GM12878 (cell line): ENCODE measurements at regions not wholly inside any gene's neighbourhood (a gene's known extent, or its start where the extent isn't known, plus 50 kb on each side); places are given as distances from the start of the nearest gene placed in this dataset.

Experiments
- ATAC-seq: fragments of 200-7000 bp; cut with Tn5 transposase; 3 replicates; pipeline ENCODE4 v1.9.1; 2020; ENCODE audit warnings: mild to moderate bottlenecking, moderate library complexity
- BruUV-seq: library from RNA; stranded (reverse); fragments of 400-500 nt; replicated peaks from 2 replicates; lab custom pipeline; 2021; lab: Mats Ljungman, UMichigan
- CTCF ChIA-PET: fragments of 300-600 bp; sonication (Branson Sonifier 250); formaldehyde crosslinking; extraction: SDS; loops from one replicate; lab custom pipeline; 2021; ENCODE audit warnings: inconsistent platforms; lab: Yijun Ruan, JAX
- POLR2A ChIA-PET: fragments of 350-600 bp; formaldehyde crosslinking; extraction: SDS; loops from one replicate; lab custom pipeline; 2021; ENCODE audit warnings: inconsistent platforms; lab: Charles Lee
- RAD21 ChIA-PET: fragments of 300-600 bp; sonication (Branson Sonifier 250); formaldehyde crosslinking; loops from one replicate; lab custom pipeline; 2023; ENCODE audit warnings: antibody characterized with exemption; ENCODE audit not compliant: unreplicated experiment; lab: Charles Lee
- SMC1A ChIA-PET: fragments of 300-600 bp; sonication (Branson Sonifier 250); formaldehyde crosslinking; loops from one replicate; lab custom pipeline; 2023; ENCODE audit not compliant: unreplicated experiment, uncharacterized antibody; lab: Charles Lee
- DNase-seq: peaks from one replicate; pipeline ENCODE4 v3.0.0-alpha.2; 2011; ENCODE audit warnings: low read depth, low spot score
- FAIRE-seq: peaks from 3 replicates; lab custom pipeline; 2011; peaks lifted over from hg19 to GRCh38; lab: Jason Lieb, UNC
- H2AFZ ChIP-seq: 2 replicates; pipeline ENCODE4 v1.6.0; 2011; ENCODE audit warnings: low read depth, low read length, control low read depth; ENCODE audit not compliant: control insufficient read depth
- H3K27ac ChIP-seq: 2 replicates; pipeline ENCODE4 v1.5.1; 2011; ENCODE audit warnings: control low read depth; ENCODE audit not compliant: control insufficient read depth, insufficient read depth
- H3K27me3 ChIP-seq, 2 experiments: replicated peaks in 1 of 2; 2 replicates each; pipeline versions ENCODE4 v1.6.0 to v1.6.1; 2011; ENCODE audit warnings: low read length in 1 of 2; ENCODE audit not compliant: control insufficient read depth in 2 of 2, insufficient read depth in 2 of 2
- H3K36me3 ChIP-seq, 2 experiments: 2 replicates each; pipeline ENCODE4 v1.5.1; 2011; ENCODE audit warnings: low read length in 1 of 2; ENCODE audit not compliant: control insufficient read depth in 2 of 2, insufficient read depth in 2 of 2
- H3K4me1 ChIP-seq: 2 replicates; pipeline ENCODE4 v1.6.1; 2011; ENCODE audit warnings: mild to moderate bottlenecking, low read length, moderate library complexity, mixed read lengths; ENCODE audit not compliant: control insufficient read depth, insufficient read depth
- H3K4me2 ChIP-seq: 2 replicates; pipeline ENCODE4 v1.6.0; 2011; ENCODE audit warnings: control low read depth; ENCODE audit not compliant: control insufficient read depth, insufficient read depth
- H3K4me3 ChIP-seq: fragments of 200-600 bp; sonication (generic); 2 replicates; pipeline ENCODE4 v1.5.1; 2016
- H3K79me2 ChIP-seq: 2 replicates; pipeline ENCODE4 v1.6.0; 2011; ENCODE audit warnings: low read length; ENCODE audit not compliant: control insufficient read depth, insufficient read depth
- H3K9ac ChIP-seq: 2 replicates; pipeline ENCODE4 v1.8.0; 2011; ENCODE audit warnings: low read length, control low read depth, mixed read lengths; ENCODE audit not compliant: control insufficient read depth, insufficient read depth
- H3K9me3 ChIP-seq: replicated peaks from 3 replicates; pipeline ENCODE4 v1.5.1; 2011; ENCODE audit warnings: mild to moderate bottlenecking, low read length; ENCODE audit not compliant: control insufficient read depth, insufficient read depth
- H4K20me1 ChIP-seq: 2 replicates; pipeline ENCODE4 v1.6.0; 2011; ENCODE audit not compliant: control insufficient read depth, insufficient read depth
- BACH1 ChIP-seq: fragments of 450-650 bp; IDR thresholded peaks from 2 replicates; pipeline ENCODE4 v1.6.1; 2017; ENCODE audit warnings: mild to moderate bottlenecking, borderline replicate concordance
- NR2F1 ChIP-seq: fragments of 450-650 bp; conservative IDR thresholded peaks from 2 replicates; pipeline ENCODE4 v1.6.1; 2017; ENCODE audit warnings: mild to moderate bottlenecking
- NRF1 ChIP-seq: conservative IDR thresholded peaks from 2 replicates; pipeline ENCODE4 v1.6.1; 2011; ENCODE audit warnings: mild to moderate bottlenecking, low read depth, low read length, improper control_type of control experiment
- RB1 ChIP-seq: fragments of 450-650 bp; formaldehyde crosslinking; IDR thresholded peaks from 2 replicates; pipeline ENCODE4 v1.6.1; 2017; ENCODE audit warnings: mild to moderate bottlenecking, borderline replicate concordance
- SIN3A ChIP-seq: IDR thresholded peaks from 2 replicates; pipeline ENCODE4 v1.6.1; 2012; ENCODE audit warnings: low read depth, low read length, improper control_type of control experiment
- WGBS: methylation state at CpG from one replicate; pipeline ENCODE4 v1.1.6; 2016; ENCODE audit warnings: low lambda C conversion rate; ENCODE audit not compliant: insufficient replicate concordance, insufficient coverage; ENCODE audit errors: missing lambda C conversion rate; 5-methylcytosine and 5-hydroxymethylcytosine counted together
- in situ Hi-C: fragments of 300-500 bp; cut with MboI; formaldehyde crosslinking; loops from 9 replicates; pipeline ENCODE4 v1.14.3; 2018; ENCODE audit warnings: mixed read lengths
- intact Hi-C: fragments of 100-400 bp; cut with micrococcal nuclease; formaldehyde crosslinking; loops from one replicate; pipeline ENCODE4 v1.14.2; 2022; ENCODE audit not compliant: unreplicated experiment
- TF ChIP-seq, protein P1 (sequence below): fragments of 450-650 bp; IDR thresholded peaks from 2 replicates; pipeline ENCODE4 v1.6.1; 2018; ENCODE audit warnings: borderline replicate concordance, mild to moderate bottlenecking; ENCODE audit not compliant: partially characterized antibody

DNA sequence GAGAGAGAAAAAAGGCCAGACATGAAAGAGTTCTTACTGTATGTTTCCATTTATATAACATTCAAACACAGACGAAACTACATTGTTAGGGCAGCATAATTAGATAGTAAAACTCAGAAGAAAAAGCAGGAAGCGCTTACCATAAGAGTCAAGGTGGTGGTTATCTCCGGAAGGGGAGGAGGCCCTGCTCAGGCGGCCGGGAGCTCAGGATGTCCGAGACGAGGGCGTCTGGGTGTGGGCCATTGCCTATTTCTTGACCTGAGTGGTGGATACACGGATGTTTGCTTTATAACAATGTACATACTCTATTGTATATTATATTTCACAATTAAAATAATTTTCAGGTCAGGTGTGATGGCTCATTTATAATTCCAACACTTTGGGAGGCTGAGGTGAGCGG is 80.9 kb upstream of the COL5A1 start:
- ATAC-seq (no peak), DNase-seq (no peak), FAIRE-seq (no peak)
- CTCF ChIA-PET: no interaction called here
- intact Hi-C loops: no loop called here
- Histone ChIP-seq H3K4me2 (no peak overlapping the region), H3K4me3 (no peak overlapping the region), H3K9me3 (no peaks in the 10 kb centered on the region), H2AFZ (no peak overlapping the region), H3K9ac (no peak overlapping the region), H3K4me1 (no peaks in the 10 kb centered on the region), H3K36me3 (no peaks in the 10 kb centered on the region), H4K20me1 (no peaks in the 10 kb centered on the region), H3K27ac (no peak overlapping the region), H3K27me3 (no peaks in the 10 kb centered on the region; a peak in 1 of 4 replicates), H3K79me2 (no peaks in the 10 kb centered on the region)
- WGBS: 32% methylated on average over 10 of the region's 10 CpGs
- RAD21 ChIA-PET: no interaction called here
- TF ChIP-seq, protein P1, sequence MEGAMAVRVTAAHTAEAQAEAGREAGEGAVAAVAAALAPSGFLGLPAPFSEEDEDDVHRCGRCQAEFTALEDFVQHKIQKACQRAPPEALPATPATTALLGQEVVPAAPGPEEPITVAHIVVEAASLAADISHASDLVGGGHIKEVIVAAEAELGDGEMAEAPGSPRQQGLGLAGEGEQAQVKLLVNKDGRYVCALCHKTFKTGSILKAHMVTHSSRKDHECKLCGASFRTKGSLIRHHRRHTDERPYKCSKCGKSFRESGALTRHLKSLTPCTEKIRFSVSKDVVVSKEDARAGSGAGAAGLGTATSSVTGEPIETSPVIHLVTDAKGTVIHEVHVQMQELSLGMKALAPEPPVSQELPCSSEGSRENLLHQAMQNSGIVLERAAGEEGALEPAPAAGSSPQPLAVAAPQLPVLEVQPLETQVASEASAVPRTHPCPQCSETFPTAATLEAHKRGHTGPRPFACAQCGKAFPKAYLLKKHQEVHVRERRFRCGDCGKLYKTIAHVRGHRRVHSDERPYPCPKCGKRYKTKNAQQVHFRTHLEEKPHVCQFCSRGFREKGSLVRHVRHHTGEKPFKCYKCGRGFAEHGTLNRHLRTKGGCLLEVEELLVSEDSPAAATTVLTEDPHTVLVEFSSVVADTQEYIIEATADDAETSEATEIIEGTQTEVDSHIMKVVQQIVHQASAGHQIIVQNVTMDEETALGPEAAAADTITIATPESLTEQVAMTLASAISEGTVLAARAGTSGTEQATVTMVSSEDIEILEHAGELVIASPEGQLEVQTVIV: no peak
- TF ChIP-seq NR2F1 (no peak), NRF1 (no peak), SIN3A (no peak), RB1 (no peak), BACH1 (no peak)
- BruUV-seq: no TSS peak
- SMC1A ChIA-PET: no interaction called here
- in situ Hi-C loops: no loop called here
- POLR2A ChIA-PET: no interaction called here
